OCI-LY3 (cell line): ENCODE measurements at regions not wholly inside any gene's neighbourhood (a gene's known extent, or its start where the extent isn't known, plus 50 kb on each side); places are given as distances from the start of the nearest gene placed in this dataset.

Experiments used
- CTCF ChIP-seq: fragments of 200-600, 300-600 bp; sonication (generic); IDR thresholded peaks from 2 replicates; pipeline ENCODE4 v1.5.1; 2014; ENCODE audit warnings: antibody characterized with exemption, low read length, low read depth
- EZH2phosphoT487 ChIP-seq: fragments of 200-600 bp; shearing (Covaris generic); IDR thresholded peaks from 2 replicates; pipeline ENCODE4 v1.6.1; 2018; ENCODE audit warnings: antibody characterized with exemption, mixed run types, low read depth

GRCh38 chr1:73781251-73781650 is 416.7 kb downstream of the LRRIQ3 start:
- TF ChIP-seq CTCF, result no peak
- TF ChIP-seq EZH2phosphoT487, result no peak
